EL (cell line): ENCODE measurements at regions not wholly inside any gene's neighbourhood (a gene's known extent, or its start where the extent isn't known, plus 50 kb on each side); places are given as distances from the start of the nearest gene placed in this dataset.

Experiments
- DNase-seq: peaks from one replicate; pipeline ENCODE4 v3.0.0-alpha.2; 2016

GRCh38 chr5:133853646-133854365, 114.6 kb downstream of the C5orf15 start:
- DNase-seq, result no peak

DNA sequence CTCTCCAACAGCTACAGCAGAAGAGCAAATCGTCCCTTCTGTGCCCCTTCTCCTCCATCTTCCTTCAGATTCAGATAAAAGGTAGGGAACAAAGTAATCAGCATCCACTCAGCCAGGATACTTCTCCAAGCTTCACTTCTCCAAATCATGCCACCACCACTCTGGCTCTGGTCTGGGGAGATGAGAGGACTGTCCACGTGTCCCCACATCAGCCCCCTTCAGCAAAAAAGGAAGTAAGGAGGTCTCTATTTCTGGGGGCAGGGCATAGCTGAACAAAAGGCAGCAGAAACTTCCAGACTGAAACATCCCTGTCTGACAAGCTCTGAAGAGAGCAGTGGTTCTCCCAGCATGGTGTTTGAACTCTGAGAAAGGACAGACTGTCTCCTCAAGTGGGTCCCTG, 116.9 kb downstream of the C5orf15 start:
- DNase-seq, result no peak

GRCh38 chr5:133850811-133851210, 117.6 kb downstream of the C5orf15 start:
- no peak for DNase-seq

DNA sequence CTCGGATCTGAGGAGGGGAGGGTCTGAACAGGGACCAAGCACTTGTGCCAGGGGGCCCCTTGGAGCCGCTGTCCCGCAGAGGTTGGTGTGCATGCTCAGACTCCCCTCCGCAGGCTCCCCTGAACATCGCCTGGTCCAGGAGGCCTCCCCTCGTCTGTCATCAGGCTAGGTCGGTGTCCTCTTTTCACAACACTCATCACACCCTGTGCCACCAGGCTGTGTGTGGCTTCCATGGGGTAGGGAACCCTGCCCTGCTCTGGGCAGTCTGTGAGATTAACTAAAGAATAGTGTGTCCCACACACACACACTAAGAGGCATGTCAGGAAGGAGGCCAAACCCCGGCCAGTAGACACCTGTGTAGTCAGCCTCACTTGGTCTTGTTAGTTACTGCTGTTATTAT, 119.3 kb downstream of the C5orf15 start:
- no peak for DNase-seq

GRCh38 chr5:133848341-133848811, 120.0 kb downstream of the C5orf15 start:
- no peak for DNase-seq

DNA sequence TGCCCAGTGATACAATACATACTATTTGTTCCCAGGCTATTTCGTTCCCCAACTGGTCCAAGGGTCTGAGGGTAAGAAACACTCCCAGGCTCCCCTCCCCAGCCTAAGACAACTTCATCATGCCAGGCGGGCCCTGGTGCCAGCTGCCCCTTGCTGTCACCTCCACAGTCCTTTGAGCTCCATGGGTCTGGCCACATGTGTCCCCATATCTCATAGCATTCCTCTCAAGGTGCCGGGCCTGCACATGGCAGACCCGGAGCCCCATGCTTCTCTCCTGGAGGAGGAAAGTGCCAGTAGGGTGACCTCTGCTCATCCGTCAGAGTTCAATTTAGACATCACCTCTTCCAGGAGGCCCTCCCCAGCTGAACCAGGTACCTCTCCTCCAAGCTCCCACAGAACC, 120.5 kb downstream of the C5orf15 start:
- no peak for DNase-seq

GRCh38 chr5:133847301-133847700, 121.1 kb downstream of the C5orf15 start:
- no peak for DNase-seq

GRCh38 chr5:133846478-133847226, 121.8 kb downstream of the C5orf15 start:
- no peak for DNase-seq

DNA sequence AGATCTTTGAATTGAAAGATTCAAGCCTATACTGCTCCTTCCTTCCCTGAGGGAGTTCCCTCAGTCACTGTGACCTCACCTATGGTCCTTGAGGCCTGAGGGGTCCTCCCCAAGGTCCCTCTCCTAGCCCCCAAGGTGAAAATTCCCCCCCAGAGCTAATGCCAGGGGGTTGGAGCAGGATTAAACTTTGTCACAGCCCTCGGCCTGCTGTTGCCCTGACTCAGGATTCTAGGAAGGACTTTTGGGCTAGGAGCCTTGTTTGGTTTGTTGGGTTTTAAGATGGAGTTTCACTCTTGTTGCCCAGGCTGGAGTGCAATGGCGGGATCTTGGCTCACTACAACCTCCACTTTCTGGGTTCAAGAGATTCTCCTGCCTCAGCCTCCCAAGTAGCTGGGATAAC, 123.2 kb downstream of the C5orf15 start:
- DNase-seq, result no peak

- DNase-seq, result no peak
Observed at GRCh38 chr5:133844836-133845235, 123.6 kb downstream of the C5orf15 start.

- no peak for DNase-seq
Observed at GRCh38 chr5:133843911-133844310, 124.5 kb downstream of the C5orf15 start.

GRCh38 chr5:133842846-133843611, 125.4 kb downstream of the C5orf15 start:
- DNase-seq, result no peak

DNA sequence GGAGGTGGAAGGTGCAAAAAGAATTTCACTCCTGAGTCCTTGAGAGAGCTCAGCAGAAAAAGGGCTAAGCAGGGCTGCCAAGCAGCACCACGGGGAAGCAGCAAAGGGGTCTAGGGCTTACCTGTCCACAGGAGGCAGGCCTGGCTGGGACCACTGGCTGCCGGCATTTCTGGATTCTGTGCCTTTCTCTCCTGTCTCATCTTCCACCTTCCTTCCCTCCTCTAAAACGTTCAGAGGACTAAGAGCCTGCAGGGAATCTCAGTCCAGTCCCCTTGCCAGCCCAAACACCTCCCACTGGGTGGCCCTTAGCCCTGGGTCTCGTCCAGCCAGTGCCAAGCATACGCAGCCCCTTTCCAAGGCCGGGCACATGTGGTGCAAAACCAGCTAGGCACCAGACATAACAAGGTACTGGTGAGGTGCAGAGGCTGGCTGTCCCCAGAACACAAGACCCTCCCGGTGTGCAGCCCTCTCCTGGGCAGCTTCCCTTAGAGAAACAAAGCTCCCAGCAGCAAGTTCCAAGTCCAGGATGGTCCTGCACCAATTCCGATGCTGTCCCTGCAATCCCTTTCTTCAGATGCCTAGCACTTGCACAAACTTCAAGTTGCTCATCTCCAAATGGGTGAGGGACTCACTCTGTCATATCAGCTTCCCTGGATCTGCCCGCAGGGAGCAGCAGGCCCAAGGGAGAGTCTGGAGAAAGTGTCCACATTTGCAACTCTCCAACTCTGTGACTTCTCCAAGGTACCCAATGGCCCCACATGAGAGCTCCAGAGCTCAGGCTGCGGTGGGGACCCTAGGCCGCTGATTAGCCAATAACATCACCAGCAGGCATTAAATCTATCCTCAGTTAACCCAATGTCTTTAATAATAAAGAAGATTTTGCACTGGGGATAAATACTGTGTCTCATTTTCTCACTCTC, 126.3 kb downstream of the C5orf15 start:
- DNase-seq, result no peak

- DNase-seq, result no peak
Observed at GRCh38 chr5:133840168-133840567, 128.3 kb downstream of the C5orf15 start.

- DNase-seq, result no peak
Observed at GRCh38 chr5:133839721-133840120, 128.7 kb downstream of the C5orf15 start.

GRCh38 chr5:133839090-133839489, 129.3 kb downstream of the C5orf15 start:
- no peak for DNase-seq

DNA sequence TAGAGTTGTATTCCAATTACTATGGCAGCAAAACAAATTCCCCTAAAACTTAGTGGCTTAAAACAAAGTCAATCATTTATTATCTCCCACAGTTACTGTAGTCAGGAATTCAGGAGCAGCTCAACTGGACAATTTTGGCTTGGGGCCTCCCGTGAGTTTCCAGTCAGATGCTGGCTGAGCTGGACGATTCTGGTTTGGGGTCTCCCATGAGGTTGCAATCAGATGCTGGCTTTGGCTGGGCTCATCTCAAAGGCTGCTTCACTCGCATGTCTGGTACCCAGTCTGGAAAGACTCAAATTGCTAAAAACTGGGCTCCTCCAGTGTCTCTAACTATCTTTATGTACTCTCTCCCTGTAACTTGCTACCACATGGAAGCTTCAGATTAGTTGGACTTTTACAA, 130.1 kb downstream of the C5orf15 start:
- no peak for DNase-seq

DNA sequence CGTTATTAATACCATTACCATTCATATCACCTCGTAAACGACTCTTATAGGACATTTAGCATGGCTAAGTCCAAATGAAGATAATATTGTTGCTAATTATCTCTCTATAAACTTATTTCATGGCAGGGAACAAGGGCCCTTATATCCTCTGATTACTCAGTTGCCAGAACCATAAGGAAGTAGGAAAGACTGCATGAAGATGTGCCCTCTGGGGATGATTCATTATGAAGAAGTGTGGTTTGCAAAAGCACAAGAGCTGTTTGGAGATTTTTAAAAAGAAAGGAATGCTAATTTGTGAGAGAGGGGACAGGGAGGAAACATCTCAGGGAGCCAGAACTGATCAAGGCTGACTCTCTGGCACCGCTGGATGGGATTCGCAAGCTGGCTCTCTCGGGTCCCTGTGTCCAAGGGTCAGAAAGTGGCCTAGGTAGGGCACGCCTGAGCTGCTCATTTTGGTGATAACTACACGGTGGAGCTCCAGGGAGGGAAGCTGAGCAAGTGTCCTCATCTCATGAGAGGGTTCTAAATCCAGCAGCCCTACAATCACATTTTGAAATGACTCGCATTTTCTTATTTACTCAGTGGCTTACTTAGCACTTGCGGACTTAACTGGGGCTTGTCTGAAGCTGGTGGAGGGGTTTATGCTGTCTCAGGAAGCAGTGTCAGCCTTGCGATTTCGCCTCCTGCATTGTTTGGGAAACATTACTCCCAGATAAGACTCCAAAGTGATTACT, 136.8 kb downstream of the C5orf15 start:
- peak; percentile 80 for DNase-seq

DNA sequence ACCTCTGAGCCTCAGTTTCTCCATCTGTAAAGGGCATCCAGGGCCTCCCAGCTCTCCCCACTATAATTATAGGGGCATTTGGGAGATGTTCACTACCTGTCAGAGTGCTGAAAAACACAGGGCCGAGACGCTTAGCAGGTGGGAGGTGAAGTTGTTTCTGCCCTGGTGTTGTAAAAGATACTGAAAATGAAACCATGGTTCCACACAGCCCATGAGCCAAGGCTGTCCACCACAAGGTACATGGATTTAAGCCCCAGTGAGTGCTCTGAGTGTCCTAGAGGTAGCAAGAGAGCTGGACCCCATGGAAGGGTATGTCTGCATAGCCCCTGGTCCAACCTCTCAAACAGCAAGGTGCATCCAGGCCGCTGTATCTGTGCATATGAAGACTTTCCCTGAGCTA, 137.5 kb downstream of the C5orf15 start:
- no peak for DNase-seq

DNA sequence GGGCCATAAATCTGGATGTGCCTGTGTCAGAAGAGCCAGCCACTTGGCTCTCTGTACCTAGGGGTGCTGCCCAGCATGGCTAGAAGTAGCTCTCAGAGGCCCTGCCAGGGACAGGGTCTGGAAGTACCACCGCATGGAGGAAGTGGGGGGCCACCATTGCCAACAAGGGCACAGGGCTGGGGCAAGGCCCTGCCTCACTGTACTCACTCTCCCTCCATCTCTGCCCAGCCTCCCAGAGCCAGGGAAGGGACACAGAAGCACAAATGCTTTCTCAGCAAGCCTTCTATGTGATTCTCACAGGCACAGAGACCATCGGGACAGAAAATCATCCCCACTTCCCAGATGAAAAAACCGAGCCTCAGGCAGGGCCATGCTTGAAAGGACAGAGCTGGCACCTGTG, 138.1 kb downstream of the C5orf15 start:
- no peak for DNase-seq

GRCh38 chr5:133829786-133830185, 138.6 kb downstream of the C5orf15 start:
- DNase-seq, result no peak

DNA sequence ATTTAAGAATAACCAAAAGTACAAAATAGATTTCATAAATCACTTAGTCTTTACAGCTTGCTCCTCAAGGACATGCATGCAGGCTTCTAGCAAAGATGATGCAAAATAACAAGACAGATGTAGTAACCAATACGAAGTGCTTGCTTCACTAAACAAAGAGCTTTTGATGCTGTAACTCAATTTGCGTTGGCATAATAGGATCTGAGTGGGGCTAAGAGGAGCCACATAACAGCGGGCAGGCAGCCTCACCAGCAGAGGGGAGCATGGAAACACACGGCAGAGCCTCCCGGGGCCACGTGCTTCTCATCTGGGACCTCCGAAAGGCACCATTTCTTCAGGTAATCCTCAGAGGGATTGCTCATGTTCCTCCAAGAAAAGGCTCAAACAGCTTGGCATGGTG, 139.7 kb downstream of the C5orf15 start:
- DNase-seq, result no peak
